ENCODE measurements at regions not wholly inside any gene's neighbourhood (a gene's known extent, or its start where the extent isn't known, plus 50 kb on each side); places are given as distances from the start of the nearest gene placed in this dataset.
A peak's percentile ranks its signal among the peaks of the same experiment; 100 is the strongest.
"Not testable (repeated sequence)": the region's sequence is repeated elsewhere in the genome, so short reads cannot be mapped to it uniquely, and the experiment has no call there.

- DNase-seq: no peak
These were observed 354.6 kb downstream of the SFMBT2 start for GRCh38 chr10:7056216-7056615.

- DNase-seq: peak; percentile 10
These were observed 355.9 kb downstream of the SFMBT2 start for GRCh38 chr10:7054915-7055314.

- DNase-seq: no peak
These were observed 357.6 kb downstream of the SFMBT2 start for GRCh38 chr10:7053195-7053594.

- DNase-seq: not testable (repeated sequence)
These were observed 360.8 kb downstream of the SFMBT2 start for GRCh38 chr10:7050024-7050423.

GRCh38 chr10:7048061-7048460, 362.8 kb downstream of the SFMBT2 start:
- no peak for DNase-seq

GRCh38 chr10:7046615-7047014, 364.2 kb downstream of the SFMBT2 start:
- DNase-seq: no peak

- DNase-seq: no peak
These were observed 364.8 kb downstream of the SFMBT2 start for GRCh38 chr10:7045891-7046599.

GRCh38 chr10:7043055-7043653, 367.7 kb downstream of the SFMBT2 start:
- no peak for DNase-seq

- DNase-seq: no peak
These were observed 368.3 kb downstream of the SFMBT2 start for GRCh38 chr10:7042419-7043054.

GRCh38 chr10:7042000-7042399, 368.8 kb downstream of the SFMBT2 start:
- no peak for DNase-seq

- DNase-seq: no peak
These were observed 370.2 kb downstream of the SFMBT2 start for GRCh38 chr10:7040681-7041080.

GRCh38 chr10:7039859-7040258, 371.0 kb downstream of the SFMBT2 start:
- no peak for DNase-seq

- no peak for DNase-seq
These were observed 372.4 kb downstream of the SFMBT2 start for GRCh38 chr10:7038416-7038815.

- not testable (repeated sequence) for DNase-seq
These were observed 373.4 kb downstream of the SFMBT2 start for GRCh38 chr10:7037434-7037833.

- DNase-seq: no peak
These were observed 373.9 kb downstream of the SFMBT2 start for GRCh38 chr10:7036951-7037350.

GRCh38 chr10:7035126-7035761, 375.6 kb downstream of the SFMBT2 start:
- DNase-seq: no peak

- no peak for DNase-seq
These were observed 377.8 kb downstream of the SFMBT2 start for GRCh38 chr10:7033031-7033430.

- no peak for DNase-seq
These were observed 380.5 kb downstream of the SFMBT2 start for GRCh38 chr10:7030134-7030855.

GRCh38 chr10:7029672-7030071, 381.2 kb downstream of the SFMBT2 start:
- no peak for DNase-seq

- DNase-seq: no peak
These were observed 382.0 kb downstream of the SFMBT2 start for GRCh38 chr10:7028809-7029166.

- DNase-seq: no peak
These were observed 382.7 kb downstream of the SFMBT2 start for GRCh38 chr10:7027913-7028808.

Measured in kidney glomerular epithelial cell (primary cell).